Mesothelial cell of epicardium (in vitro differentiated cells): ENCODE measurements at regions not wholly inside any gene's neighbourhood (a gene's known extent, or its start where the extent isn't known, plus 50 kb on each side); places are given as distances from the start of the nearest gene placed in this dataset.

ENCODE experiments used
- DNase-seq, 2 experiments: peaks; one replicate each; pipeline ENCODE4 v3.0.0; 2021; ENCODE audit warnings: low spot score in 2 of 2; ENCODE audit not compliant: unreplicated experiment in 2 of 2
- H3K27ac Mint-ChIP-seq: 2 replicates; pipeline ENCODE4 v1.8.0; 2021; ENCODE audit warnings: mixed read lengths
- H3K27me3 Mint-ChIP-seq: 2 replicates; pipeline ENCODE4 v1.8.0; 2021; ENCODE audit warnings: low read depth, mixed read lengths
- H3K36me3 Mint-ChIP-seq: 2 replicates; pipeline ENCODE4 v1.8.0; 2021; ENCODE audit warnings: mixed read lengths
- H3K4me1 Mint-ChIP-seq: 2 replicates; pipeline ENCODE4 v1.8.0; 2021; ENCODE audit warnings: mixed read lengths
- H3K4me3 Mint-ChIP-seq: 2 replicates; pipeline ENCODE4 v1.8.0; 2021; ENCODE audit warnings: mild to moderate bottlenecking, moderate library complexity, mixed read lengths
- H3K9me3 Mint-ChIP-seq: 2 replicates; pipeline ENCODE4 v1.8.0; 2021; ENCODE audit warnings: mixed read lengths
- CTCF ChIP-seq: fragments of 200-600 bp; sonication (generic); IDR thresholded peaks from one replicate; pipeline ENCODE4 v1.5.0; 2021; ENCODE audit warnings: antibody characterized with exemption; ENCODE audit not compliant: unreplicated experiment

- Mint-ChIP-seq H3K36me3 (no peaks in the 10 kb centered on the region), H3K27me3 (peaks cover 36% of the 10 kb centered on the region), H3K4me1 (no peaks in the 10 kb centered on the region), H3K27ac (no peak overlapping the region), H3K9me3 (no peaks in the 10 kb centered on the region), H3K4me3 (no peak overlapping the region)
- DNase-seq, result no peak
- TF ChIP-seq CTCF, result no peak
Observed at GRCh38 chr17:51375771-51376170, 115.4 kb downstream of the UTP18 start.

- Mint-ChIP-seq H3K4me3 (no peak overlapping the region), H3K36me3 (no peaks in the 10 kb centered on the region), H3K4me1 (no peaks in the 10 kb centered on the region)
Observed at GRCh38 chr17:51376739-51377138, 116.4 kb downstream of the UTP18 start.

DNA sequence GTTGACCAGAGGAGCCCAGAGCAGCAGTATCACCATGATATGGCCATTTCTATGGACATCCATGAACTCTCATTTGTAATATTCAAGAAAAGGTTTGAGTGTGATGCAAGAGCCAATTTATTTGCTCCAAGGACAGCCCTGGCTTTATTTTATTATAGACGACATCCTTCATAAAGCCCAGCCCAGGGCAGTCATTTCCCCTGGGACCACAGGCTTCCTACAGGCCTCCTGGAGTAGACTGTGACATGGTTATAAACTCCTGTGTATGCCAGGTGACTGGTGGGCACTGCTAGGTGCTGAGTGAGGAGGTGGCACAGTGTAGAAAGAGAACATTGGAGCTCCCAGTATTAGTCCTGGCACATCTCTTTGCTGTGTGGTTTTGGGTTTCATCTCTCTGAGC, 120.9 kb downstream of the UTP18 start:
- Mint-ChIP-seq H3K27me3 (peaks cover 45% of the 10 kb centered on the region), H3K9me3 (no peaks in the 10 kb centered on the region), H3K27ac (no peak overlapping the region), H3K4me3 (no peak overlapping the region), H3K4me1 (no peaks in the 10 kb centered on the region), H3K36me3 (no peaks in the 10 kb centered on the region)
- no peak for DNase-seq
- no peak for TF ChIP-seq CTCF

More at GRCh38 chr17:51376739-51377138, 116.4 kb downstream of the UTP18 start:
- TF ChIP-seq CTCF, result no peak
- Mint-ChIP-seq H3K9me3 (no peaks in the 10 kb centered on the region), H3K27ac (no peak overlapping the region), H3K27me3 (peaks cover 39% of the 10 kb centered on the region)
- no peak for DNase-seq

DNA sequence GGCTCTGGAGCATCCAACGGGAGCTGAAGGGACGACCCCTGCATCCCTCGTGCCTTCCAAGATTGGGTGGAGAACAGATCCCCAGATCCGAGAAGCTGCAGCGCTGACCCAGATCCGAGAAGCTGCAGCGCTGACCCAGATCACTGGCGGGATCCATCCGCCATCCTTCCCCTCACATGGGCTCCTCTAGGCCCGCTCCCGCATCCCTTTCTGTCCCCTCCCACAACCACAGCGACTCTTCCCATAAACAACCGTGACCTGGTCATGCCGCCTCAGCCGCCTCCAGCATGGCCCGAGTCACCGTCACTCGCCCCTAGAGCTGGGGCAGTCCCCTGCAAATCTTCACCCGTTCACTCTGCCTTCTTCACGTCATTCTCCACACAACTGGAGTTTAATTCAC, 124.9 kb downstream of the UTP18 start:
- no peak for TF ChIP-seq CTCF

GRCh38 chr17:51387582-51387981, 127.2 kb downstream of the UTP18 start:
- DNase-seq, result no peak
- Mint-ChIP-seq H3K27me3 (peaks cover 39% of the 10 kb centered on the region), H3K4me1 (no peaks in the 10 kb centered on the region), H3K9me3 (no peaks in the 10 kb centered on the region), H3K4me3 (no peak overlapping the region), H3K36me3 (no peaks in the 10 kb centered on the region), H3K27ac (no peak overlapping the region)
- no peak for TF ChIP-seq CTCF

More for the DNA sequence above, 124.9 kb downstream of the UTP18 start:
- no peak overlapping the region for H3K27ac Mint-ChIP-seq
- H3K27me3 Mint-ChIP-seq, result peaks cover 48% of the 10 kb centered on the region
- DNase-seq, result no peak
- H3K4me3 Mint-ChIP-seq, result no peak overlapping the region
- no peaks in the 10 kb centered on the region for H3K36me3 Mint-ChIP-seq
- H3K9me3 Mint-ChIP-seq, result no peaks in the 10 kb centered on the region
- no peaks in the 10 kb centered on the region for H3K4me1 Mint-ChIP-seq

- no peak overlapping the region for H3K4me3 Mint-ChIP-seq
- H3K27me3 Mint-ChIP-seq, result peaks cover 39% of the 10 kb centered on the region
- TF ChIP-seq CTCF, result no peak
- H3K27ac Mint-ChIP-seq, result no peak overlapping the region
- H3K9me3 Mint-ChIP-seq, result no peaks in the 10 kb centered on the region
- H3K36me3 Mint-ChIP-seq, result no peaks in the 10 kb centered on the region
- H3K4me1 Mint-ChIP-seq, result no peaks in the 10 kb centered on the region
- no peak for DNase-seq
Observed at GRCh38 chr17:51387986-51388385, 127.6 kb downstream of the UTP18 start.
